GM23338 (cell line): ENCODE measurements at regions not wholly inside any gene's neighbourhood (a gene's known extent, or its start where the extent isn't known, plus 50 kb on each side); places are given as distances from the start of the nearest gene placed in this dataset.

Source experiments
- ATAC-seq: fragments of 200-7000 bp; cut with Tn5 transposase; 3 replicates; pipeline ENCODE4 v1.9.1; 2020
- DNase-seq: peaks from one replicate; pipeline ENCODE4 v3.0.0-alpha.2; 2015; ENCODE audit warnings: low spot score
- H2AFZ ChIP-seq: fragments of 200-600 bp; sonication (generic); 2 replicates; pipeline ENCODE4 v1.8.0; 2016; ENCODE audit warnings: antibody characterized with exemption, mild to moderate bottlenecking, moderate library complexity
- H3F3A ChIP-seq: fragments of 200-600 bp; sonication (generic); replicated peaks from 2 replicates; pipeline ENCODE4 v1.8.0; 2017; ENCODE audit warnings: antibody characterized with exemption, mixed run types, low read depth
- H3K27ac ChIP-seq: fragments of 200-600 bp; sonication (generic); 2 replicates; pipeline ENCODE4 v1.6.1; 2016; ENCODE audit warnings: low read depth
- H3K27me3 ChIP-seq: fragments of 200-600 bp; sonication (generic); 2 replicates; pipeline ENCODE4 v1.8.0; 2016; ENCODE audit warnings: mild to moderate bottlenecking, mixed run types, moderate library complexity; ENCODE audit not compliant: insufficient read depth
- H3K36me3 ChIP-seq: fragments of 200-600 bp; sonication (generic); 2 replicates; pipeline ENCODE4 v1.8.0; 2016; ENCODE audit warnings: mild to moderate bottlenecking; ENCODE audit not compliant: insufficient read depth
- H3K4me1 ChIP-seq: fragments of 200-600 bp; sonication (generic); 2 replicates; pipeline ENCODE4 v1.8.0; 2016; ENCODE audit warnings: mild to moderate bottlenecking, moderate library complexity; ENCODE audit not compliant: insufficient read depth
- H3K4me2 ChIP-seq: fragments of 200-600 bp; sonication (generic); 2 replicates; pipeline ENCODE4 v1.7.1; 2017; ENCODE audit warnings: mixed run types
- H3K4me3 ChIP-seq: fragments of 200-600 bp; sonication (generic); 2 replicates; pipeline ENCODE4 v1.6.1; 2016; ENCODE audit warnings: mixed run types
- H3K79me2 ChIP-seq: fragments of 200-600 bp; sonication (generic); replicated peaks from 2 replicates; pipeline ENCODE4 v1.8.0; 2017; ENCODE audit warnings: mild to moderate bottlenecking; ENCODE audit not compliant: insufficient read depth
- H3K9me2 ChIP-seq: fragments of 200-600 bp; sonication (generic); 2 replicates; pipeline ENCODE4 v1.8.0; 2017; ENCODE audit not compliant: insufficient read depth
- H4K20me1 ChIP-seq: fragments of 200-600 bp; sonication (generic); replicated peaks from 2 replicates; pipeline ENCODE4 v1.8.0; 2017; ENCODE audit warnings: mild to moderate bottlenecking; ENCODE audit not compliant: insufficient read depth
- H3K27ac Mint-ChIP-seq: 2 replicates; pipeline ENCODE4 v1.8.0; 2020; ENCODE audit warnings: inconsistent platforms, mild to moderate bottlenecking, moderate library complexity, mixed read lengths
- H3K27me3 Mint-ChIP-seq: 3 replicates; pipeline ENCODE4 v1.8.0; 2022; ENCODE audit warnings: low read depth, mild to moderate bottlenecking, moderate library complexity, mixed read lengths, inconsistent platforms; ENCODE audit not compliant: insufficient read depth, poor library complexity
- H3K36me3 Mint-ChIP-seq: 3 replicates; pipeline ENCODE4 v1.8.0; 2021; ENCODE audit warnings: low read depth, mild to moderate bottlenecking, inconsistent platforms, moderate library complexity, mixed read lengths
- H3K4me1 Mint-ChIP-seq: 3 replicates; pipeline ENCODE4 v1.8.0; 2020; ENCODE audit warnings: mild to moderate bottlenecking, inconsistent platforms, mixed read lengths
- H3K4me3 Mint-ChIP-seq: 3 replicates; pipeline ENCODE4 v1.8.0; 2021; ENCODE audit warnings: moderate library complexity, mild to moderate bottlenecking, inconsistent platforms, mixed read lengths
- H3K9me3 Mint-ChIP-seq: 3 replicates; pipeline ENCODE4 v1.8.0; 2020; ENCODE audit warnings: moderate library complexity, mild to moderate bottlenecking, inconsistent platforms, mixed read lengths
- CREB1 ChIP-seq: fragments of 250-450 bp; sonication (Bioruptor Pico); IDR thresholded peaks from 2 replicates; pipeline ENCODE4 v1.5.0; 2020; ENCODE audit warnings: low read depth, mild to moderate bottlenecking, moderate library complexity
- EZH2phosphoT487 ChIP-seq: fragments of 200-600 bp; sonication (generic); IDR thresholded peaks from one replicate; pipeline ENCODE4 v1.8.1; 2018; ENCODE audit warnings: antibody characterized with exemption; ENCODE audit not compliant: unreplicated experiment
- JUNB ChIP-seq: IDR thresholded peaks from one replicate; pipeline ENCODE4 v1.6.1; 2016; ENCODE audit warnings: antibody characterized with exemption; ENCODE audit not compliant: unreplicated experiment
- NANOG ChIP-seq: IDR thresholded peaks from 2 replicates; pipeline ENCODE4 v1.6.1; 2016; ENCODE audit warnings: antibody characterized with exemption, borderline replicate concordance
- POLR2AphosphoS5 ChIP-seq: IDR thresholded peaks from 2 replicates; pipeline ENCODE4 v1.6.1; 2016; ENCODE audit warnings: antibody characterized with exemption, low read depth
- ZNF114 ChIP-seq: fragments of 250-450 bp; sonication (Bioruptor Pico); IDR thresholded peaks from 2 replicates; pipeline ENCODE4 v1.5.0; 2020; ENCODE audit warnings: mild to moderate bottlenecking, moderate library complexity
- ZNF331 ChIP-seq: fragments of 250-450 bp; sonication (Bioruptor Pico); IDR thresholded peaks from 2 replicates; pipeline ENCODE4 v1.5.0; 2020; ENCODE audit warnings: low read depth, mild to moderate bottlenecking, moderate library complexity
- TF ChIP-seq, protein P1 (sequence below), 2 experiments: fragments of 200-600 bp in 1 of 2; sonication (generic) in 1 of 2; conservative IDR thresholded peaks; 2 replicates each; pipeline versions ENCODE4 v1.5.1 to v1.6.1; 2016 to 2017; ENCODE audit warnings: antibody characterized with exemption in 2 of 2, low read depth in 2 of 2, mild to moderate bottlenecking in 2 of 2, moderate library complexity in 1 of 2
- TF ChIP-seq, protein P2 (sequence below): IDR thresholded peaks from one replicate; pipeline ENCODE4 v1.6.1; 2018; ENCODE audit warnings: antibody characterized with exemption; ENCODE audit not compliant: unreplicated experiment
- TF ChIP-seq, protein P3 (sequence below): fragments of 250-450 bp; sonication (Bioruptor Pico); IDR thresholded peaks from 2 replicates; pipeline ENCODE4 v1.5.0; 2020; ENCODE audit warnings: mild to moderate bottlenecking, moderate library complexity

DNA sequence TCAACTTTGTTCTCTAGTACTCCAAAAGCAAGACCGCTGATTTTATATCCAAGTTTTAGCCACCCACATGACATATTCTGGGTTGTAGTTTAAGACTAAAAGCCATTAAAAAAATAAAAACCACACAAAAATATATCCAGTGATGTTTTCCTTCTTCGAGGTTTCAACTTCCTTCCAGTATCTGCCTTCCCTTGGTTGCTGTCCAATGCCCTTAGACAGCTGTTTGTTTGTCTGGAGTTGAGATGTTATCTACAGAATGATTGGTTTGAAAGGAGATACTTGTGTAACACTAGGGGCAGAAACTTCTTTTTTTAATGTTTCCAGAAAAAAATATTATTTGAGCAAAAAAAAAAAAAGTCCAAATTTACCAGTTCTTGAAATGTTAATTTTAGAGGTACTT lies 591.5 kb upstream of the PCDH9 start (continued):
- TF ChIP-seq, protein P1, sequence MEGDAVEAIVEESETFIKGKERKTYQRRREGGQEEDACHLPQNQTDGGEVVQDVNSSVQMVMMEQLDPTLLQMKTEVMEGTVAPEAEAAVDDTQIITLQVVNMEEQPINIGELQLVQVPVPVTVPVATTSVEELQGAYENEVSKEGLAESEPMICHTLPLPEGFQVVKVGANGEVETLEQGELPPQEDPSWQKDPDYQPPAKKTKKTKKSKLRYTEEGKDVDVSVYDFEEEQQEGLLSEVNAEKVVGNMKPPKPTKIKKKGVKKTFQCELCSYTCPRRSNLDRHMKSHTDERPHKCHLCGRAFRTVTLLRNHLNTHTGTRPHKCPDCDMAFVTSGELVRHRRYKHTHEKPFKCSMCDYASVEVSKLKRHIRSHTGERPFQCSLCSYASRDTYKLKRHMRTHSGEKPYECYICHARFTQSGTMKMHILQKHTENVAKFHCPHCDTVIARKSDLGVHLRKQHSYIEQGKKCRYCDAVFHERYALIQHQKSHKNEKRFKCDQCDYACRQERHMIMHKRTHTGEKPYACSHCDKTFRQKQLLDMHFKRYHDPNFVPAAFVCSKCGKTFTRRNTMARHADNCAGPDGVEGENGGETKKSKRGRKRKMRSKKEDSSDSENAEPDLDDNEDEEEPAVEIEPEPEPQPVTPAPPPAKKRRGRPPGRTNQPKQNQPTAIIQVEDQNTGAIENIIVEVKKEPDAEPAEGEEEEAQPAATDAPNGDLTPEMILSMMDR (conservative IDR thresholded peaks at IDR 0.05; ENCODE audit: low read depth in 2 of 2) = no peak
- no peak for TF ChIP-seq EZH2phosphoT487
- TF ChIP-seq ZNF114 (CRISPR knock-in tag) = no peak
- TF ChIP-seq, protein P2, sequence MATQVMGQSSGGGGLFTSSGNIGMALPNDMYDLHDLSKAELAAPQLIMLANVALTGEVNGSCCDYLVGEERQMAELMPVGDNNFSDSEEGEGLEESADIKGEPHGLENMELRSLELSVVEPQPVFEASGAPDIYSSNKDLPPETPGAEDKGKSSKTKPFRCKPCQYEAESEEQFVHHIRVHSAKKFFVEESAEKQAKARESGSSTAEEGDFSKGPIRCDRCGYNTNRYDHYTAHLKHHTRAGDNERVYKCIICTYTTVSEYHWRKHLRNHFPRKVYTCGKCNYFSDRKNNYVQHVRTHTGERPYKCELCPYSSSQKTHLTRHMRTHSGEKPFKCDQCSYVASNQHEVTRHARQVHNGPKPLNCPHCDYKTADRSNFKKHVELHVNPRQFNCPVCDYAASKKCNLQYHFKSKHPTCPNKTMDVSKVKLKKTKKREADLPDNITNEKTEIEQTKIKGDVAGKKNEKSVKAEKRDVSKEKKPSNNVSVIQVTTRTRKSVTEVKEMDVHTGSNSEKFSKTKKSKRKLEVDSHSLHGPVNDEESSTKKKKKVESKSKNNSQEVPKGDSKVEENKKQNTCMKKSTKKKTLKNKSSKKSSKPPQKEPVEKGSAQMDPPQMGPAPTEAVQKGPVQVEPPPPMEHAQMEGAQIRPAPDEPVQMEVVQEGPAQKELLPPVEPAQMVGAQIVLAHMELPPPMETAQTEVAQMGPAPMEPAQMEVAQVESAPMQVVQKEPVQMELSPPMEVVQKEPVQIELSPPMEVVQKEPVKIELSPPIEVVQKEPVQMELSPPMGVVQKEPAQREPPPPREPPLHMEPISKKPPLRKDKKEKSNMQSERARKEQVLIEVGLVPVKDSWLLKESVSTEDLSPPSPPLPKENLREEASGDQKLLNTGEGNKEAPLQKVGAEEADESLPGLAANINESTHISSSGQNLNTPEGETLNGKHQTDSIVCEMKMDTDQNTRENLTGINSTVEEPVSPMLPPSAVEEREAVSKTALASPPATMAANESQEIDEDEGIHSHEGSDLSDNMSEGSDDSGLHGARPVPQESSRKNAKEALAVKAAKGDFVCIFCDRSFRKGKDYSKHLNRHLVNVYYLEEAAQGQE = no peak

DNA sequence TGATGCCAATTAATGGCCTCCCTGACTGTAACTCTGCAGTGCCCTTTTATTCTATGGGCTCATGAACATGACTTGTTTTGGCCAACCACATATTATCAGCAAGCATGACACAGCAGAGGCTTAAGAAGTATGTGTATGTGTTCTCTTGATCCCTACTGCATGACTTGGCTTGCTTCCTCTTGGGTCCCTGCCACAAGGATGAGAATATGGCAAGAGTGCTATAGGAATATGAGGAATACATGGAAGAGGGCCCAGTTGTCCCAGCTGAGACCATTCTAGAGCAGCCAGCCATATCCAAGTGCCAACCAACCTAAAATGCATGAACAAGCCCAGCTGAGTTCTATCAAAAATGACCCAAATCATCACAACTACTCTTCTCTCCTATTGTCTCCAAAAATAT lies 576.7 kb upstream of the PCDH9 start:
- H3K4me1 ChIP-seq = peaks cover 5% of the 10 kb centered on the region; the same call in 1 of the 2 replicates
- H2AFZ ChIP-seq = no peak overlapping the region
- TF ChIP-seq JUNB (no peak), NANOG (no peak), EZH2phosphoT487 (no peak), POLR2AphosphoS5 (no peak), CREB1 (no peak), ZNF331 (CRISPR knock-in tag) (no peak)
- TF ChIP-seq, protein P3, sequence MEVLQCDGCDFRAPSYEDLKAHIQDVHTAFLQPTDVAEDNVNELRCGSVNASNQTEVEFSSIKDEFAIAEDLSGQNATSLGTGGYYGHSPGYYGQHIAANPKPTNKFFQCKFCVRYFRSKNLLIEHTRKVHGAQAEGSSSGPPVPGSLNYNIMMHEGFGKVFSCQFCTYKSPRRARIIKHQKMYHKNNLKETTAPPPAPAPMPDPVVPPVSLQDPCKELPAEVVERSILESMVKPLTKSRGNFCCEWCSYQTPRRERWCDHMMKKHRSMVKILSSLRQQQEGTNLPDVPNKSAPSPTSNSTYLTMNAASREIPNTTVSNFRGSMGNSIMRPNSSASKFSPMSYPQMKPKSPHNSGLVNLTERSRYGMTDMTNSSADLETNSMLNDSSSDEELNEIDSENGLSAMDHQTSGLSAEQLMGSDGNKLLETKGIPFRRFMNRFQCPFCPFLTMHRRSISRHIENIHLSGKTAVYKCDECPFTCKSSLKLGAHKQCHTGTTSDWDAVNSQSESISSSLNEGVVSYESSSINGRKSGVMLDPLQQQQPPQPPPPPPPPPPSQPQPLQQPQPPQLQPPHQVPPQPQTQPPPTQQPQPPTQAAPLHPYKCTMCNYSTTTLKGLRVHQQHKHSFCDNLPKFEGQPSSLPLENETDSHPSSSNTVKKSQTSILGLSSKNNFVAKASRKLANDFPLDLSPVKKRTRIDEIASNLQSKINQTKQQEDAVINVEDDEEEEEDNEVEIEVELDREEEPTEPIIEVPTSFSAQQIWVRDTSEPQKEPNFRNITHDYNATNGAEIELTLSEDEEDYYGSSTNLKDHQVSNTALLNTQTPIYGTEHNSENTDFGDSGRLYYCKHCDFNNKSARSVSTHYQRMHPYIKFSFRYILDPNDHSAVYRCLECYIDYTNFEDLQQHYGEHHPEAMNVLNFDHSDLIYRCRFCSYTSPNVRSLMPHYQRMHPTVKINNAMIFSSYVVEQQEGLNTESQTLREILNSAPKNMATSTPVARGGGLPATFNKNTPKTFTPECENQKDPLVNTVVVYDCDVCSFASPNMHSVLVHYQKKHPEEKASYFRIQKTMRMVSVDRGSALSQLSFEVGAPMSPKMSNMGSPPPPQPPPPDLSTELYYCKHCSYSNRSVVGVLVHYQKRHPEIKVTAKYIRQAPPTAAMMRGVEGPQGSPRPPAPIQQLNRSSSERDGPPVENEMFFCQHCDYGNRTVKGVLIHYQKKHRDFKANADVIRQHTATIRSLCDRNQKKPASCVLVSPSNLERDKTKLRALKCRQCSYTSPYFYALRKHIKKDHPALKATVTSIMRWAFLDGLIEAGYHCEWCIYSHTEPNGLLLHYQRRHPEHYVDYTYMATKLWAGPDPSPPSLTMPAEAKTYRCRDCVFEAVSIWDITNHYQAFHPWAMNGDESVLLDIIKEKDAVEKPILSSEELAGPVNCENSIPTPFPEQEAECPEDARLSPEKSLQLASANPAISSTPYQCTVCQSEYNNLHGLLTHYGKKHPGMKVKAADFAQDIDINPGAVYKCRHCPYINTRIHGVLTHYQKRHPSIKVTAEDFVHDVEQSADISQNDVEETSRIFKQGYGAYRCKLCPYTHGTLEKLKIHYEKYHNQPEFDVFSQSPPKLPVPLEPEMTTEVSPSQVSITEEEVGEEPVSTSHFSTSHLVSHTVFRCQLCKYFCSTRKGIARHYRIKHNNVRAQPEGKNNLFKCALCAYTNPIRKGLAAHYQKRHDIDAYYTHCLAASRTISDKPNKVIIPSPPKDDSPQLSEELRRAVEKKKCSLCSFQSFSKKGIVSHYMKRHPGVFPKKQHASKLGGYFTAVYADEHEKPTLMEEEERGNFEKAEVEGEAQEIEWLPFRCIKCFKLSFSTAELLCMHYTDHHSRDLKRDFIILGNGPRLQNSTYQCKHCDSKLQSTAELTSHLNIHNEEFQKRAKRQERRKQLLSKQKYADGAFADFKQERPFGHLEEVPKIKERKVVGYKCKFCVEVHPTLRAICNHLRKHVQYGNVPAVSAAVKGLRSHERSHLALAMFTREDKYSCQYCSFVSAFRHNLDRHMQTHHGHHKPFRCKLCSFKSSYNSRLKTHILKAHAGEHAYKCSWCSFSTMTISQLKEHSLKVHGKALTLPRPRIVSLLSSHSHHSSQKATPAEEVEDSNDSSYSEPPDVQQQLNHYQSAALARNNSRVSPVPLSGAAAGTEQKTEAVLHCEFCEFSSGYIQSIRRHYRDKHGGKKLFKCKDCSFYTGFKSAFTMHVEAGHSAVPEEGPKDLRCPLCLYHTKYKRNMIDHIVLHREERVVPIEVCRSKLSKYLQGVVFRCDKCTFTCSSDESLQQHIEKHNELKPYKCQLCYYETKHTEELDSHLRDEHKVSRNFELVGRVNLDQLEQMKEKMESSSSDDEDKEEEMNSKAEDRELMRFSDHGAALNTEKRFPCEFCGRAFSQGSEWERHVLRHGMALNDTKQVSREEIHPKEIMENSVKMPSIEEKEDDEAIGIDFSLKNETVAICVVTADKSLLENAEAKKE (CRISPR knock-in tag) = no peak
- TF ChIP-seq, protein P2 = no peak

More for the DNA sequence above, 576.7 kb upstream of the PCDH9 start:
- H3K9me3 Mint-ChIP-seq = peaks cover 6% of the 10 kb centered on the region; the same call in 2 of the 3 replicates
- no peaks in the 10 kb centered on the region for H3K79me2 ChIP-seq
- H3K27me3 Mint-ChIP-seq = no peaks in the 10 kb centered on the region
- H3K4me1 Mint-ChIP-seq = peaks cover 3% of the 10 kb centered on the region; the same call in 2 of the 3 replicates
- peaks cover 11% of the 10 kb centered on the region for H3K9me2 ChIP-seq
- DNase-seq (no peak), ATAC-seq (no peak)
- H3K4me3 Mint-ChIP-seq = no peak overlapping the region
- no peaks in the 10 kb centered on the region for H3F3A ChIP-seq
- no peaks in the 10 kb centered on the region for H4K20me1 ChIP-seq
- no peak overlapping the region for H3K27ac Mint-ChIP-seq
- H3K4me3 ChIP-seq = no peak overlapping the region
- peaks cover 9% of the 10 kb centered on the region; the same call in 1 of the 3 replicates for H3K36me3 Mint-ChIP-seq
- no peak overlapping the region for H3K27ac ChIP-seq
- no peaks in the 10 kb centered on the region for H3K36me3 ChIP-seq
- H3K4me2 ChIP-seq = no peak overlapping the region
- H3K27me3 ChIP-seq = no peaks in the 10 kb centered on the region
